Right lobe of liver (tissue), 6 donors: ENCODE measurements at regions not wholly inside any gene's neighbourhood (a gene's known extent, or its start where the extent isn't known, plus 50 kb on each side); places are given as distances from the start of the nearest gene placed in this dataset.

Experiments
- ATAC-seq, 4 donors: fragments of 200-7000 bp; cut with Tn5 transposase; one replicate each; pipeline ENCODE4 v1.9.1; 2020; ENCODE audit warnings: mild to moderate bottlenecking in 4 of 4, moderate library complexity in 4 of 4
- DNase-seq, 3 donors: peaks; one replicate each; pipeline ENCODE4 v3.0.0-alpha.2; 2020
- H3K27ac ChIP-seq, 3 donors: fragments of 200-600 bp; one replicate each; pipeline ENCODE4 v1.8.0; 2022
- H3K27me3 ChIP-seq, 2 donors: fragments of 200-600 bp; one replicate each; pipeline ENCODE4 v1.8.0; 2022
- H3K36me3 ChIP-seq, 4 donors: fragments of 200-600 bp; sonication (generic) in 1 of 4; one replicate each; pipeline versions ENCODE4 v1.5.1 to v1.8.0; 2017 to 2022; ENCODE audit warnings: control low read depth in 1 of 4
- H3K4me1 ChIP-seq, 4 donors: fragments of 200-600 bp; sonication (generic) in 1 of 4; one replicate each; pipeline versions ENCODE4 v1.5.1 to v1.8.0; 2017 to 2022; ENCODE audit warnings: control low read depth in 1 of 4
- H3K4me3 ChIP-seq, 3 donors: fragments of 200-600 bp; one replicate each; pipeline ENCODE4 v1.8.0; 2022
- H3K9me3 ChIP-seq, 4 donors: fragments of 200-600 bp; sonication (generic) in 1 of 4; one replicate each; pipeline versions ENCODE4 v1.5.1 to v1.8.0; 2017 to 2022; ENCODE audit warnings: control low read depth in 1 of 4
- POLR2A ChIP-seq: fragments of 450-650 bp; IDR thresholded peaks from one replicate; pipeline ENCODE4 v1.6.1; 2017; ENCODE audit warnings: antibody characterized with exemption, mild to moderate bottlenecking
- WGBS: methylation state at CpG from one replicate; pipeline ENCODE4 v1.1.6; 2018; ENCODE audit warnings: low coverage, low lambda C conversion rate; ENCODE audit not compliant: insufficient coverage; ENCODE audit errors: missing lambda C conversion rate; 5-methylcytosine and 5-hydroxymethylcytosine counted together
- intact Hi-C, 2 donors: fragments of 100-400 bp; cut with DNase I; formaldehyde crosslinking; loops; one replicate each; pipeline versions ENCODE4 v1.11.2 to v1.14.1; 2022
- TF ChIP-seq, protein P1 (sequence below), 4 donors: fragments of 200-600 bp in 3 of 4; fragments of 450-650 bp in 1 of 4; IDR thresholded peaks; one replicate each; pipeline versions ENCODE4 v1.5.1 to v1.8.0; 2016 to 2022; ENCODE audit warnings: antibody characterized with exemption in 4 of 4, mild to moderate bottlenecking in 2 of 4
- donor health status: DM: no; HTN: yes; CAD: no.
- donor health status: DM: no; HTN: no; CAD: no.
- donor health status: DM: no; HTN: no; CAD: no.
- donor health status: DM: no; HTN: yes; CAD: no.
- donor health status: DM: no; HTN: yes; CAD: no.

DNA sequence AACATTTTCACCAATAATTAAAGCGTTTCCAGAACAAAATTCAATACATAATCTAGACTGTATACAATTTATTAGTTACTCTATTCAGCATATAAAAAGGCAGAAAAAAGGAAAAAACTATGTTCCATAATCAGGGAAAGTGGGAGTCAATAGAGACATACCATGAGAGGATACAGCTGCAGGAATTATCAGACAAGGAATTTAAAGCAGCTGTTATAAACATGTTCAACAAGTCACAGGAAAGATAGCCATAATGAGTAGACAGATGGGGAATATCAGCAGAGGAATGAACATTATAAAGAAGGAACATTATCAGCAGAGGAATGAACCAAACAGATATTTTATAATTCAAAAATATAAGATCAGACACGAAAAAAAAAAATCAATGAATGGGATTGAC is 500.6 kb upstream of the RPS6KA3 start:
- Histone ChIP-seq H3K9me3 (no peaks in the 10 kb centered on the region), H3K4me3 (no peak overlapping the region), H3K27ac (no peak overlapping the region), H3K4me1 (no peaks in the 10 kb centered on the region), H3K36me3 (no peaks in the 10 kb centered on the region), H3K27me3 (no peaks in the 10 kb centered on the region)
- ATAC-seq (no peak), DNase-seq (no peak)
- intact Hi-C loops, result no loop called here
- WGBS, result 39% methylated on average over 2 of the region's 2 CpGs
- TF ChIP-seq POLR2A, result no peak
- TF ChIP-seq, protein P1, sequence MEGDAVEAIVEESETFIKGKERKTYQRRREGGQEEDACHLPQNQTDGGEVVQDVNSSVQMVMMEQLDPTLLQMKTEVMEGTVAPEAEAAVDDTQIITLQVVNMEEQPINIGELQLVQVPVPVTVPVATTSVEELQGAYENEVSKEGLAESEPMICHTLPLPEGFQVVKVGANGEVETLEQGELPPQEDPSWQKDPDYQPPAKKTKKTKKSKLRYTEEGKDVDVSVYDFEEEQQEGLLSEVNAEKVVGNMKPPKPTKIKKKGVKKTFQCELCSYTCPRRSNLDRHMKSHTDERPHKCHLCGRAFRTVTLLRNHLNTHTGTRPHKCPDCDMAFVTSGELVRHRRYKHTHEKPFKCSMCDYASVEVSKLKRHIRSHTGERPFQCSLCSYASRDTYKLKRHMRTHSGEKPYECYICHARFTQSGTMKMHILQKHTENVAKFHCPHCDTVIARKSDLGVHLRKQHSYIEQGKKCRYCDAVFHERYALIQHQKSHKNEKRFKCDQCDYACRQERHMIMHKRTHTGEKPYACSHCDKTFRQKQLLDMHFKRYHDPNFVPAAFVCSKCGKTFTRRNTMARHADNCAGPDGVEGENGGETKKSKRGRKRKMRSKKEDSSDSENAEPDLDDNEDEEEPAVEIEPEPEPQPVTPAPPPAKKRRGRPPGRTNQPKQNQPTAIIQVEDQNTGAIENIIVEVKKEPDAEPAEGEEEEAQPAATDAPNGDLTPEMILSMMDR (IDR thresholded peaks at IDR 0.05), result no peak

DNA sequence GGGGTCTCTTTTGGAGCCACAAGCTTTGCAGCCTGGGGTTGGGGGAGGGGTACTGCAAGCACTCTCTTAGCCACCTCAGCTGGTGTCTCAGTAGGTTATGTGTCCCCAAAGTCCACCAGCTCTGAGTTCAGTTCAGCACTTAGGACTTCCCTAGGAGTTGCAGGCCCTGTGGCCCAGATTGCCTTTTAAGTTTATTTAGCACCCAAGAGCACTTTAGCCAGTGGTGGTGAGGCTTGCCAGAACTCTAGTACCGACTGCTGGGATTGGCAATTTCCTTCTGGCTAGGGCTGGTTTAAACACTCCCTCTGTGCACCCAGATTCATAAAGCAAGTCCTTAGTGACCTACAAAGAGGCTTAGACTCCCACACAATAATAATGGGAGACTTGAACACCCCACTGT is 489.9 kb upstream of the RPS6KA3 start:
- ATAC-seq (no peak), DNase-seq (no peak)
- TF ChIP-seq POLR2A, result no peak
- TF ChIP-seq, protein P1 (IDR thresholded peaks at IDR 0.05), result no peak
- no peaks in the 10 kb centered on the region for H3K36me3 ChIP-seq
- no CpG with 5 or more reads among the region's 1 CpG for WGBS
- H3K4me1 ChIP-seq, result no peaks in the 10 kb centered on the region
- no peak overlapping the region for H3K4me3 ChIP-seq
- H3K27ac ChIP-seq, result no peak overlapping the region
- H3K9me3 ChIP-seq, result no peaks in the 10 kb centered on the region
- no peaks in the 10 kb centered on the region for H3K27me3 ChIP-seq
- intact Hi-C loops, result no loop called here

DNA sequence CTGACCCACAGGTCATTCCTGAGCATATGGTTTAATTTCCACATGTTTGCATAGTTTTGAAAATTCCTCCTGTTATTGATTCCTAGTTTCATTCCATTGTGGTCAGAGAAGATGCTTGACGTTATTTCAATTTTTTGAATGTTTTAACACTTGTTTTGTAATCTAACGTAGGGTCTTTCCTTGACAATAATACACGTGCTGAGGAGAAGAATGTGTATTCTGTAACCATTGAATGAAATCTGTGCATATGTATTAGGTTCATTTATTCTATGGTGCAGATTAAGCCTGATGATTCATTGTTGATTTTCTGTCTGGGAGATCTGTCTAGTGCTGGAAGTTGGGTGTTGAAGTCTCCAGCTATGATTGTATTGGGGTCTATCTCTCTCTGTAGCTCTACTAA is 486.4 kb upstream of the RPS6KA3 start:
- no peak overlapping the region for H3K4me3 ChIP-seq
- H3K4me1 ChIP-seq, result no peaks in the 10 kb centered on the region
- TF ChIP-seq, protein P1 (IDR thresholded peaks at IDR 0.05), result no peak
- no peak for TF ChIP-seq POLR2A
- no peak overlapping the region for H3K27ac ChIP-seq
- WGBS, result 46% methylated on average over 3 of the region's 3 CpGs
- no peak for DNase-seq
- no peaks in the 10 kb centered on the region for H3K36me3 ChIP-seq
- ATAC-seq, result no peak
- H3K27me3 ChIP-seq, result no peaks in the 10 kb centered on the region
- no peaks in the 10 kb centered on the region for H3K9me3 ChIP-seq
- intact Hi-C loops, result no loop called here

DNA sequence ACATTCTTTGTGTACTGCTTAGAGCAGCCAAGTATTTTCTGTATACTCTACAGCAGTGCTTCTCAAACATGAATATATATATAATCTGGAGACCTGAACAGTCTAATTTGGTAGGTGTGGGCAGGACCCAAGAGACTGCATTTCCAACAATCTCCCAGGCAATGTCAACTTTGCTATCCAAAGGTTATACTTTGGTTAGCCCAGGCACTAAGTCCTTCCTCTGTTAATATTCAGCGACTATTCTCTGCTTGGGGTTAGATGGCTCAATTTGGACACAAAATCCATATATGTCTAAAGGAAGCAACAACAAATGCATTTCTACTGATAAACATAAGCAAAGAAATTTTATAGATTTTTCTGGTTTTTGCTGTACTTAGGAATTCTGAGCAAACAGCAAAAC is 480.0 kb upstream of the RPS6KA3 start:
- Histone ChIP-seq H3K9me3 (no peaks in the 10 kb centered on the region), H3K27me3 (no peaks in the 10 kb centered on the region), H3K4me1 (no peaks in the 10 kb centered on the region), H3K27ac (no peak overlapping the region), H3K4me3 (no peak overlapping the region), H3K36me3 (peaks cover 0 to 4% (median 0%) of the 10 kb centered on the region in 4 donors)
- intact Hi-C loops, result no loop called here
- 47% methylated on average over 1 of the region's 1 CpG for WGBS
- TF ChIP-seq, protein P1 (IDR thresholded peaks at IDR 0.05), result no peak
- no peak for TF ChIP-seq POLR2A
- peak in 1 of 4 donors; percentile 28 for ATAC-seq
- no peak for DNase-seq

DNA sequence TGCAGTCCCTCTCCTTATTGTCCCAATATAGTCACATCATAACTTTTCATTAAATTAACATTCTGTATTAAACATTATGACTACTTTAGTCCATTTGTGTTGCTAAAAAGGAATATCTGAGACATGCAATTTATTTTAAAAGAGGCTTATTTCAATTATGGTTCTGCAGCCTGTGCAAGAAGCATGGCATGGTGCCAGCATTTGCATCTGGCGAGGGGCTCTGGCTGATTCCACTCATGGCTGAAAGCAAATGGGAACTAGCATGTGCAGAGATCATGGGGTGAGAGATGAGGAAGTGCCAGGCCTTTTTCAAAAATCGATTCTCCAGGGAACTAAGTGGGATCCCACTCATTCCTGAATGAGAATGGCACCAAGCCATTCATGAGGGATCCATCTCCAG is 476.3 kb upstream of the RPS6KA3 start:
- no peaks in the 10 kb centered on the region for H3K27me3 ChIP-seq
- H3K27ac ChIP-seq, result no peak overlapping the region
- H3K36me3 ChIP-seq, result peaks cover 0 to 4% (median 0%) of the 10 kb centered on the region in 4 donors
- DNase-seq, result no peak
- no peak for ATAC-seq
- intact Hi-C loops, result no loop called here
- H3K4me3 ChIP-seq, result no peak overlapping the region
- WGBS, result 20% methylated on average over 1 of the region's 2 CpGs
- TF ChIP-seq, protein P1 (IDR thresholded peaks at IDR 0.05), result no peak
- TF ChIP-seq POLR2A, result no peak
- no peaks in the 10 kb centered on the region for H3K4me1 ChIP-seq
- H3K9me3 ChIP-seq, result no peaks in the 10 kb centered on the region
